Endothelial cell of umbilical vein (primary cell): ENCODE measurements at regions not wholly inside any gene's neighbourhood (a gene's known extent, or its start where the extent isn't known, plus 50 kb on each side); places are given as distances from the start of the nearest gene placed in this dataset.

Source experiments
- EZH2 ChIP-seq: IDR thresholded peaks from 2 replicates; pipeline ENCODE4 v1.6.1; 2012; ENCODE audit warnings: borderline replicate concordance, low read depth, mild to moderate bottlenecking, moderate library complexity, low read length, inconsistent platforms; ENCODE audit not compliant: severe bottlenecking
- GATA2 ChIP-seq: IDR thresholded peaks from 2 replicates; pipeline ENCODE4 v1.7.0; 2011; ENCODE audit warnings: low read depth, mild to moderate bottlenecking, moderate library complexity, mixed read lengths, low read length; ENCODE audit not compliant: insufficient read length, insufficient read depth
- MYC ChIP-seq: IDR thresholded peaks from one replicate; pipeline ENCODE4 v1.6.1; 2011; ENCODE audit warnings: mild to moderate bottlenecking, low read depth, low read length
- POLR2A ChIP-seq: IDR thresholded peaks from 2 replicates; pipeline ENCODE4 v1.6.1; 2012; ENCODE audit warnings: low read depth, mild to moderate bottlenecking, control low read depth, low read length
- POLR2AphosphoS5 ChIP-seq: IDR thresholded peaks from 2 replicates; pipeline ENCODE4 v1.6.1; 2012; ENCODE audit warnings: low read depth, mild to moderate bottlenecking, control low read depth, low read length, moderate library complexity; ENCODE audit not compliant: insufficient read depth
- TF ChIP-seq, protein P1 (sequence below), 2 donors: IDR thresholded peaks; 1 replicate in 1 of 2; 2 replicates in 1 of 2; pipeline ENCODE4 v1.5.1; 2011; ENCODE audit warnings: low read length in 2 of 2, mild to moderate bottlenecking in 2 of 2, moderate library complexity in 2 of 2, control low read depth in 1 of 2, inconsistent platforms in 1 of 2, low read depth in 1 of 2; ENCODE audit not compliant: insufficient read depth in 1 of 2; ENCODE audit errors: extremely low read depth in 1 of 2
- TF ChIP-seq, protein P2 (sequence below): IDR thresholded peaks from 2 replicates; pipeline ENCODE4 v1.6.1; 2011; ENCODE audit not compliant: insufficient read depth, insufficient read length

DNA sequence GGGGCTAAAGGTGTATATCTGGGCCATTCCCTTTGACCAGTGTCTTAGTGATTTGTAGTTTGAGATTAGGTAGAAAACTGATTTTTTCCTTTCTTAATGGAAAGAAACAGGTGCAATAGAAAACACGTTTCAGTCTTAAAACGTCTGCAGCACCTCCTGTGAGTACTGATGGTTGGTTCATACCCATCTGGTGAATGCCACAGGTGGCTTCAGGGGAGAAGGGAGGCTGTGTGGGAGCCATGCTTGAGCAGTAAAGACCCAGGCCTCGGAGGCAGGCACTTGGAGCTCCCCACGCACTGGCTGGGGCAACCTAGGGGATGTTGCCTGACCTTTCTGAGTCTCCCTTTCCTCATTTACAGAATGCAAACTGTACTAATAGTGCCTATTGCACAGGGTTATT is 171.5 kb upstream of the GRB10 start:
- TF ChIP-seq, protein P1, sequence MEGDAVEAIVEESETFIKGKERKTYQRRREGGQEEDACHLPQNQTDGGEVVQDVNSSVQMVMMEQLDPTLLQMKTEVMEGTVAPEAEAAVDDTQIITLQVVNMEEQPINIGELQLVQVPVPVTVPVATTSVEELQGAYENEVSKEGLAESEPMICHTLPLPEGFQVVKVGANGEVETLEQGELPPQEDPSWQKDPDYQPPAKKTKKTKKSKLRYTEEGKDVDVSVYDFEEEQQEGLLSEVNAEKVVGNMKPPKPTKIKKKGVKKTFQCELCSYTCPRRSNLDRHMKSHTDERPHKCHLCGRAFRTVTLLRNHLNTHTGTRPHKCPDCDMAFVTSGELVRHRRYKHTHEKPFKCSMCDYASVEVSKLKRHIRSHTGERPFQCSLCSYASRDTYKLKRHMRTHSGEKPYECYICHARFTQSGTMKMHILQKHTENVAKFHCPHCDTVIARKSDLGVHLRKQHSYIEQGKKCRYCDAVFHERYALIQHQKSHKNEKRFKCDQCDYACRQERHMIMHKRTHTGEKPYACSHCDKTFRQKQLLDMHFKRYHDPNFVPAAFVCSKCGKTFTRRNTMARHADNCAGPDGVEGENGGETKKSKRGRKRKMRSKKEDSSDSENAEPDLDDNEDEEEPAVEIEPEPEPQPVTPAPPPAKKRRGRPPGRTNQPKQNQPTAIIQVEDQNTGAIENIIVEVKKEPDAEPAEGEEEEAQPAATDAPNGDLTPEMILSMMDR (IDR thresholded peaks at IDR 0.05; ENCODE audit: extremely low read depth in 1 of 2, insufficient read depth in 1 of 2, low read depth in 1 of 2, low read length in 2 of 2) = no peak
- TF ChIP-seq EZH2 (no peak), POLR2AphosphoS5 (no peak), POLR2A (no peak), MYC (no peak), GATA2 (no peak)
- TF ChIP-seq, protein P2, sequence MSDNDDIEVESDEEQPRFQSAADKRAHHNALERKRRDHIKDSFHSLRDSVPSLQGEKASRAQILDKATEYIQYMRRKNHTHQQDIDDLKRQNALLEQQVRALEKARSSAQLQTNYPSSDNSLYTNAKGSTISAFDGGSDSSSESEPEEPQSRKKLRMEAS = no peak
